Kasumi-1 (cell line): ENCODE measurements at regions not wholly inside any gene's neighbourhood (a gene's known extent, or its start where the extent isn't known, plus 50 kb on each side); places are given as distances from the start of the nearest gene placed in this dataset.
A peak's percentile ranks its signal among the peaks of the same experiment; 100 is the strongest.
"Not testable (repeated sequence)": the region's sequence is repeated elsewhere in the genome, so short reads cannot be mapped to it uniquely, and the experiment has no call there.

Experiments used
- DNase-seq, 2 experiments: peaks; one replicate each; lab custom pipeline; 2025; lab: John Stamatoyannopoulos, UW

GRCh38 chr6:112581015-112581414, 233.9 kb downstream of the RFPL4B start:
- DNase-seq = no peak

- no peak for DNase-seq
Observed at GRCh38 chr6:112590326-112590725, 243.2 kb downstream of the RFPL4B start.

- DNase-seq = no peak
Observed at GRCh38 chr6:112591329-112591728, 244.2 kb downstream of the RFPL4B start.

- DNase-seq = no peak
Observed at GRCh38 chr6:112592159-112592558, 245.0 kb downstream of the RFPL4B start.

GRCh38 chr6:112594886-112595594, 247.9 kb downstream of the RFPL4B start:
- no peak for DNase-seq

GRCh38 chr6:112595841-112596240, 248.7 kb downstream of the RFPL4B start:
- no peak for DNase-seq

GRCh38 chr6:112597176-112597575, 250.0 kb downstream of the RFPL4B start:
- no peak for DNase-seq

- DNase-seq = no peak
Observed at GRCh38 chr6:112600168-112600567, 253.0 kb downstream of the RFPL4B start.

GRCh38 chr6:112603726-112604125, 256.6 kb downstream of the RFPL4B start:
- no peak for DNase-seq

- DNase-seq = no peak
Observed at GRCh38 chr6:112606656-112607435, 259.7 kb downstream of the RFPL4B start.

- DNase-seq = not testable (repeated sequence)
Observed at GRCh38 chr6:112608925-112609324, 261.8 kb downstream of the RFPL4B start.

GRCh38 chr6:112613410-112613809, 266.3 kb downstream of the RFPL4B start:
- no peak for DNase-seq

- DNase-seq = peak; percentile 41 to 54
Observed at GRCh38 chr6:112618849-112619248, 271.7 kb downstream of the RFPL4B start.

GRCh38 chr6:112620812-112621569, 273.9 kb downstream of the RFPL4B start:
- no peak for DNase-seq

- no peak for DNase-seq
Observed at GRCh38 chr6:112622036-112622435, 274.9 kb downstream of the RFPL4B start.

GRCh38 chr6:112626468-112627082, 279.4 kb downstream of the RFPL4B start:
- no peak for DNase-seq

- DNase-seq = no peak
Observed at GRCh38 chr6:112634376-112634775, 287.2 kb downstream of the RFPL4B start.

- no peak for DNase-seq
Observed at GRCh38 chr6:112636650-112637262, 289.6 kb downstream of the RFPL4B start.

- DNase-seq = no peak
Observed at GRCh38 chr6:112639391-112639831, 292.3 kb downstream of the RFPL4B start.

GRCh38 chr6:112640891-112641290, 293.8 kb downstream of the RFPL4B start:
- no peak for DNase-seq

- no peak for DNase-seq
Observed at GRCh38 chr6:112649853-112650252, 302.7 kb downstream of the RFPL4B start.

GRCh38 chr6:112651239-112651638, 304.1 kb downstream of the RFPL4B start:
- DNase-seq = no peak
